HG02588 (cell line): ENCODE measurements at regions not wholly inside any gene's neighbourhood (a gene's known extent, or its start where the extent isn't known, plus 50 kb on each side); places are given as distances from the start of the nearest gene placed in this dataset.

Experiments
- ATAC-seq: cut with Tn5 transposase; IDR thresholded peaks from one replicate; pipeline ENCODE4 v1.9.1; 2021; ENCODE audit warnings: mild to moderate bottlenecking, moderate library complexity; ENCODE audit not compliant: unreplicated experiment

- no peak for ATAC-seq
These were observed 182.6 kb upstream of the ROPN1 start for GRCh38 chr3:124174476-124174875.

GRCh38 chr3:124174910-124175874, 183.3 kb upstream of the ROPN1 start:
- ATAC-seq = no peak

- ATAC-seq = no peak
These were observed 185.1 kb upstream of the ROPN1 start for GRCh38 chr3:124177071-124177470.

- ATAC-seq = no peak
These were observed 186.6 kb upstream of the ROPN1 start for GRCh38 chr3:124178531-124178930.

GRCh38 chr3:124200407-124200806, 208.5 kb upstream of the ROPN1 start:
- no peak for ATAC-seq

GRCh38 chr3:124201226-124201625, 209.3 kb upstream of the ROPN1 start:
- no peak for ATAC-seq

GRCh38 chr3:124201786-124202185, 209.9 kb upstream of the ROPN1 start:
- no peak for ATAC-seq

GRCh38 chr3:124202754-124203153, 210.8 kb upstream of the ROPN1 start:
- no peak for ATAC-seq

- ATAC-seq = no peak
These were observed 211.4 kb upstream of the ROPN1 start for GRCh38 chr3:124203292-124203691.

- no peak for ATAC-seq
These were observed 214.5 kb upstream of the ROPN1 start for GRCh38 chr3:124206225-124207055.

GRCh38 chr3:124207077-124207476, 215.2 kb upstream of the ROPN1 start:
- no peak for ATAC-seq

GRCh38 chr3:124207873-124208485, 216.1 kb upstream of the ROPN1 start:
- ATAC-seq = peak; percentile 88

- ATAC-seq = no peak
These were observed 217.5 kb upstream of the ROPN1 start for GRCh38 chr3:124209426-124209825.

GRCh38 chr3:124210899-124211298, 219.0 kb upstream of the ROPN1 start:
- no peak for ATAC-seq

- ATAC-seq = no peak
These were observed 221.7 kb upstream of the ROPN1 start for GRCh38 chr3:124213641-124214040.

- ATAC-seq = no peak
These were observed 225.6 kb upstream of the ROPN1 start for GRCh38 chr3:124217542-124217941.

GRCh38 chr3:124221422-124221821, 229.5 kb upstream of the ROPN1 start:
- no peak for ATAC-seq

GRCh38 chr3:124223853-124224252, 231.9 kb upstream of the ROPN1 start:
- no peak for ATAC-seq

- ATAC-seq = no peak
These were observed 235.3 kb upstream of the ROPN1 start for GRCh38 chr3:124227150-124227630.

- no peak for ATAC-seq
These were observed 237.5 kb upstream of the ROPN1 start for GRCh38 chr3:124229420-124229819.

GRCh38 chr3:124229836-124230235, 237.9 kb upstream of the ROPN1 start:
- no peak for ATAC-seq
